ENCODE measurements at regions not wholly inside any gene's neighbourhood (a gene's known extent, or its start where the extent isn't known, plus 50 kb on each side); places are given as distances from the start of the nearest gene placed in this dataset.

- WGBS, 2 donors, result 64 to 72% methylated on average over 5 of the region's 5 CpGs
- Histone ChIP-seq H3K4me3 (no peak overlapping the region), H3K9me3 (no peaks in the 10 kb centered on the region), H3K27ac (no peak overlapping the region), H3K36me3 (no peaks in the 10 kb centered on the region), H3K27me3 (no peaks in the 10 kb centered on the region), H3K4me1 (no peaks in the 10 kb centered on the region)
- no peak for TF ChIP-seq POLR2A (IDR thresholded peaks at IDR 0.05)
- TF ChIP-seq, protein P1, sequence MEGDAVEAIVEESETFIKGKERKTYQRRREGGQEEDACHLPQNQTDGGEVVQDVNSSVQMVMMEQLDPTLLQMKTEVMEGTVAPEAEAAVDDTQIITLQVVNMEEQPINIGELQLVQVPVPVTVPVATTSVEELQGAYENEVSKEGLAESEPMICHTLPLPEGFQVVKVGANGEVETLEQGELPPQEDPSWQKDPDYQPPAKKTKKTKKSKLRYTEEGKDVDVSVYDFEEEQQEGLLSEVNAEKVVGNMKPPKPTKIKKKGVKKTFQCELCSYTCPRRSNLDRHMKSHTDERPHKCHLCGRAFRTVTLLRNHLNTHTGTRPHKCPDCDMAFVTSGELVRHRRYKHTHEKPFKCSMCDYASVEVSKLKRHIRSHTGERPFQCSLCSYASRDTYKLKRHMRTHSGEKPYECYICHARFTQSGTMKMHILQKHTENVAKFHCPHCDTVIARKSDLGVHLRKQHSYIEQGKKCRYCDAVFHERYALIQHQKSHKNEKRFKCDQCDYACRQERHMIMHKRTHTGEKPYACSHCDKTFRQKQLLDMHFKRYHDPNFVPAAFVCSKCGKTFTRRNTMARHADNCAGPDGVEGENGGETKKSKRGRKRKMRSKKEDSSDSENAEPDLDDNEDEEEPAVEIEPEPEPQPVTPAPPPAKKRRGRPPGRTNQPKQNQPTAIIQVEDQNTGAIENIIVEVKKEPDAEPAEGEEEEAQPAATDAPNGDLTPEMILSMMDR (IDR thresholded peaks at IDR 0.05), result no peak
- intact Hi-C loops (cut with DNase I), result no loop called here
- no peak for DNase-seq
Observed at GRCh38 chr15:36403351-36403750, 176.1 kb upstream of the CDIN1 start.

DNA sequence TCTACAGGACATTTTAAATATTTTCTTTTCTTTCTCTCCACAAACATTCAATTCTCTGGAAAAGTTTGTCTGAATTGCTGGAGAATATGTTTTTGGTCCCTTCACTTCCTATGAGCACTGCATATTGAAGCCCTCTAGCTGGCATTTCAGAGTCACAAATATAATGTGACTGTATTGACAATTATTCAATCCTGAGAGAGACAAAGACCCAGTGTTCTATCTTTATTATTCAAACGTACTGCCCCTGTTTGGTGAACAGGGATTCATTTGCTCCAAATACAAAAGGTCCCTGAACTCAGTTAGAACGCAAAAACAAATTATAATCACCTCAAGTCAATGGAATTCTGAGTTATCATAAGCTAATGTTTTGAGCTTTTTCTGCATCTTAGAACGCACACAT lies 173.1 kb upstream of the CDIN1 start:
- no peaks in the 10 kb centered on the region for H3K27me3 ChIP-seq
- intact Hi-C loops (cut with DNase I), result no loop called here
- 63 to 67% methylated on average over 3 of the region's 3 CpGs for WGBS, 2 donors
- H3K36me3 ChIP-seq, result no peaks in the 10 kb centered on the region
- no peak overlapping the region for H3K4me3 ChIP-seq
- no peaks in the 10 kb centered on the region for H3K9me3 ChIP-seq
- no peak for DNase-seq
- H3K27ac ChIP-seq, result no peak overlapping the region
- no peak for TF ChIP-seq POLR2A (IDR thresholded peaks at IDR 0.05)
- TF ChIP-seq, protein P1 (IDR thresholded peaks at IDR 0.05), result no peak
- no peaks in the 10 kb centered on the region for H3K4me1 ChIP-seq

DNA sequence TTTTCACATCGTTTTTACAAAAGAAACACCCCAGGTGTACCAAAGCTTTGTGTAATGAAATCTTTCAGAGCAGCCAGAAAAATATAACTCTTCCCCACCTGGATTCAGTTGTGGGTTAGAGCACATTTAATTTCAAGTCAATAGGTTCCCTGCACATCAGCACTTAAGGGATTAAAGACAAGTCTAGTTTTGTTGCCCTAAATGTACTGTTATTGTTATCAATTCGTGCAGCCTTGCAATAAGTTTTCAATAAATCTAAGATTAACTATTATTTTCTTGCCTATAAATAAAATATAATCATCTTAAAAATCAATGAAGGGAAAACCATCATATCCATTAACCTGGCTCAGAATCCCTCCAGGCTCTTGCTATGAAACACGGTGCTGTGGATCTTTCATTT lies 172.5 kb upstream of the CDIN1 start:
- H3K27ac ChIP-seq, result no peak overlapping the region
- DNase-seq, result no peak
- H3K27me3 ChIP-seq, result no peaks in the 10 kb centered on the region
- WGBS, 2 donors, result 44 to 56% methylated on average over 3 of the region's 3 CpGs
- no peaks in the 10 kb centered on the region for H3K4me1 ChIP-seq
- intact Hi-C loops (cut with DNase I), result no loop called here
- H3K9me3 ChIP-seq, result no peaks in the 10 kb centered on the region
- no peaks in the 10 kb centered on the region for H3K36me3 ChIP-seq
- H3K4me3 ChIP-seq, result no peak overlapping the region
- TF ChIP-seq, protein P1 (IDR thresholded peaks at IDR 0.05), result no peak

DNA sequence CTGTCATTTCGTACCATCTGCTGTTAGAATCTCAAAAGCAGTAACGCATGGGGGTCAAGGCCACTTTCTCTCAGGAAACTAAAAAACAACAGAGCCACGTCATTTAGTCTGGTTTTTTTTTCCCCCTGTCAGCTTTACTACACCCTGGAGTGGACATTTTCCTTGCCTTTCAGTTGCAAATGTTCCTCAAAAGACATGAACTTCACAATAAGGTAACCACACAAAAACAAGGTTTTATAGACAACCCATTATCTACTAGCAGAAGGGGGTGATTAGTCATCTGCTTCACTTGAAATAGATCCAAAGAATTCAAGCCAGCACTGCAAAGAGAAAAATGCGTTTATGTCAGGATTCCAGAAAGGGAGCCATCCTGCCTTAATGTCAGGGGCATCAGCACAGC lies 171.8 kb upstream of the CDIN1 start:
- Histone ChIP-seq H3K4me1 (no peaks in the 10 kb centered on the region), H3K4me3 (no peak overlapping the region), H3K9me3 (no peaks in the 10 kb centered on the region), H3K27me3 (no peaks in the 10 kb centered on the region), H3K36me3 (no peaks in the 10 kb centered on the region), H3K27ac (no peak overlapping the region)
- intact Hi-C loops (cut with DNase I), result no loop called here
- no peak for DNase-seq
- WGBS, 2 donors, result 46 to 49% methylated on average over 4 of the region's 4 CpGs
- no peak for TF ChIP-seq POLR2A (IDR thresholded peaks at IDR 0.05)

GRCh38 chr15:36409819-36410218 lies 169.6 kb upstream of the CDIN1 start:
- Histone ChIP-seq H3K4me1 (no peaks in the 10 kb centered on the region), H3K27ac (no peak overlapping the region), H3K9me3 (no peaks in the 10 kb centered on the region), H3K4me3 (no peak overlapping the region), H3K36me3 (no peaks in the 10 kb centered on the region), H3K27me3 (no peaks in the 10 kb centered on the region)
- intact Hi-C loops (cut with DNase I), result no loop called here
- TF ChIP-seq, protein P1 (IDR thresholded peaks at IDR 0.05), result no peak
- no peak for DNase-seq
- WGBS, 2 donors, result 78 to 85% methylated on average over 6 of the region's 6 CpGs

- 66 to 68% methylated on average over 5 of the region's 5 CpGs for WGBS, 2 donors
- Histone ChIP-seq H3K9me3 (no peaks in the 10 kb centered on the region), H3K27ac (no peak overlapping the region), H3K4me3 (no peak overlapping the region), H3K27me3 (no peaks in the 10 kb centered on the region), H3K4me1 (no peaks in the 10 kb centered on the region), H3K36me3 (no peaks in the 10 kb centered on the region)
- TF ChIP-seq, protein P1 (IDR thresholded peaks at IDR 0.05), result no peak
- TF ChIP-seq POLR2A (IDR thresholded peaks at IDR 0.05), result no peak
- intact Hi-C loops (cut with DNase I), result no loop called here
- no peak for DNase-seq
Observed at GRCh38 chr15:36414670-36415069, 164.8 kb upstream of the CDIN1 start.

Data from esophagus squamous epithelium (tissue), 5 donors.